ENCODE measurements at regions not wholly inside any gene's neighbourhood (a gene's known extent, or its start where the extent isn't known, plus 50 kb on each side); places are given as distances from the start of the nearest gene placed in this dataset.

DNA sequence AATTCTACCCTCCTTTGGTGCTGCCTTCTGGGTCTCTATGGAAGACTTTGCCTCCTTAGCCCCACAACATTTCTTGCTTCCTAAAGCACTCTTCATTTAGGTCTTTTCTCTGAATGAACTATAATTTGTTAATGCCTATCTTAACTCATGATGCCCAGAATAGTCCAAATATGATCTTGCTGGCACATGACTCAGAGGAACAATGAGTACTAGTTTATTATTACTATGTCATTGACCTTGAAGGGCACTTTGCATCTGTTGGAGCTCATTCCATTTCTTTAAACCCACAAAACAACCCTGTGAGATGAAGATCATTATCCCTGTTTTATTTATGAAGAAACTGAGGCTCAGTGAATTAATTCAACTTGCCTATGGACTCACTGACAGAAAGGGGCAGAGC is 320.2 kb upstream of the PLET1 start:
- TF ChIP-seq, protein P1, sequence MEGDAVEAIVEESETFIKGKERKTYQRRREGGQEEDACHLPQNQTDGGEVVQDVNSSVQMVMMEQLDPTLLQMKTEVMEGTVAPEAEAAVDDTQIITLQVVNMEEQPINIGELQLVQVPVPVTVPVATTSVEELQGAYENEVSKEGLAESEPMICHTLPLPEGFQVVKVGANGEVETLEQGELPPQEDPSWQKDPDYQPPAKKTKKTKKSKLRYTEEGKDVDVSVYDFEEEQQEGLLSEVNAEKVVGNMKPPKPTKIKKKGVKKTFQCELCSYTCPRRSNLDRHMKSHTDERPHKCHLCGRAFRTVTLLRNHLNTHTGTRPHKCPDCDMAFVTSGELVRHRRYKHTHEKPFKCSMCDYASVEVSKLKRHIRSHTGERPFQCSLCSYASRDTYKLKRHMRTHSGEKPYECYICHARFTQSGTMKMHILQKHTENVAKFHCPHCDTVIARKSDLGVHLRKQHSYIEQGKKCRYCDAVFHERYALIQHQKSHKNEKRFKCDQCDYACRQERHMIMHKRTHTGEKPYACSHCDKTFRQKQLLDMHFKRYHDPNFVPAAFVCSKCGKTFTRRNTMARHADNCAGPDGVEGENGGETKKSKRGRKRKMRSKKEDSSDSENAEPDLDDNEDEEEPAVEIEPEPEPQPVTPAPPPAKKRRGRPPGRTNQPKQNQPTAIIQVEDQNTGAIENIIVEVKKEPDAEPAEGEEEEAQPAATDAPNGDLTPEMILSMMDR (IDR thresholded peaks at IDR 0.05): no peak
- TF ChIP-seq POLR2A (IDR thresholded peaks at IDR 0.05): no peak
